AG09309 (cell line): ENCODE measurements at regions not wholly inside any gene's neighbourhood (a gene's known extent, or its start where the extent isn't known, plus 50 kb on each side); places are given as distances from the start of the nearest gene placed in this dataset.

Experiments
- DNase-seq: peaks from one replicate; pipeline ENCODE4 v3.0.0-alpha.2; 2010; ENCODE audit warnings: low read depth
- H3K4me3 ChIP-seq: 2 replicates; pipeline ENCODE4 v1.5.1; 2011; ENCODE audit warnings: mild to moderate bottlenecking, low read depth, low read length, moderate library complexity; ENCODE audit not compliant: control insufficient read depth
- CTCF ChIP-seq: IDR thresholded peaks from 2 replicates; pipeline ENCODE4 v1.5.1; 2011; ENCODE audit warnings: mild to moderate bottlenecking, low read depth, low read length, inconsistent platforms; ENCODE audit not compliant: insufficient read depth, control insufficient read depth; ENCODE audit errors: missing control alignments

GRCh38 chr12:77249892-77250291, 184.5 kb upstream of the E2F7 start:
- no peak for TF ChIP-seq CTCF
- H3K4me3 ChIP-seq, result no peak overlapping the region
- DNase-seq, result no peak

- no peak overlapping the region for H3K4me3 ChIP-seq
- DNase-seq, result no peak
- TF ChIP-seq CTCF, result no peak
Observed at GRCh38 chr12:77248036-77248435, 182.7 kb upstream of the E2F7 start.

GRCh38 chr12:77247542-77247941, 182.2 kb upstream of the E2F7 start:
- TF ChIP-seq CTCF, result no peak
- no peak overlapping the region for H3K4me3 ChIP-seq
- DNase-seq, result no peak

- no peak overlapping the region for H3K4me3 ChIP-seq
- DNase-seq, result no peak
- TF ChIP-seq CTCF, result no peak
Observed at GRCh38 chr12:77243345-77243744, 178.0 kb upstream of the E2F7 start.

- H3K4me3 ChIP-seq, result no peak overlapping the region
- TF ChIP-seq CTCF, result no peak
Observed at GRCh38 chr12:77239617-77240016, 174.2 kb upstream of the E2F7 start.

GRCh38 chr12:77238335-77238734, 173.0 kb upstream of the E2F7 start:
- no peak overlapping the region for H3K4me3 ChIP-seq
- no peak for DNase-seq
- no peak for TF ChIP-seq CTCF

More at GRCh38 chr12:77239617-77240016, 174.2 kb upstream of the E2F7 start:
- DNase-seq, result no peak

GRCh38 chr12:77237896-77238295, 172.5 kb upstream of the E2F7 start:
- no peak for DNase-seq
- no peak for TF ChIP-seq CTCF

More at GRCh38 chr12:77237896-77238295, 172.5 kb upstream of the E2F7 start:
- H3K4me3 ChIP-seq, result no peak overlapping the region
